H1 (cell line): ENCODE measurements at regions not wholly inside any gene's neighbourhood (a gene's known extent, or its start where the extent isn't known, plus 50 kb on each side); places are given as distances from the start of the nearest gene placed in this dataset.

Source experiments
- POLR2AphosphoS5 ChIP-seq: IDR thresholded peaks from 2 replicates; pipeline ENCODE4 v1.6.1; 2011; ENCODE audit warnings: low read depth, low read length
- TF ChIP-seq, protein P1 (sequence below), 3 experiments: IDR thresholded peaks; 1 replicate in 2 of 3; 2 replicates in 1 of 3; pipeline versions ENCODE4 v1.5.1 to v1.6.1; 2011; ENCODE audit warnings: low read length in 3 of 3, mild to moderate bottlenecking in 3 of 3, inconsistent platforms in 2 of 3, low read depth in 1 of 3, moderate library complexity in 1 of 3; ENCODE audit not compliant: insufficient read depth in 1 of 3; ENCODE audit errors: control extremely low read depth in 1 of 3

DNA sequence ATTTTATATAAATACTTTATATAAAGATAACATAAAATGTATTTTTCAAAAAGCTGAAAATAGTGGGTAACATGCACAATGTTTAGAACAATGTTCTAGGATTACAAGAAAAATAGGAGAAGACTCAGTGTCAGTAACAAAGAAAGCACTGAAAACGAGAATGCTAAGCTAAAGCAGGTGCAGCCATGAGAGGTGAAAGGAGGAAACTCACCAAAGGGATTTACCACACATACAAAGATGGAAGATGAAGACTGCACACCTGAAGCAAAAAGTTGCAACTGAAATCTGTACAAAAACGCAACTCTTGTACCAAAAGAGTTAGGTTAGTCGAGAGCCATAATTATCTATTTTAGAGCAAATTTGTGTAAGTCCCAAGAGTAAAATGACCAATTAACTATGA lies 1176.1 kb downstream of the LRFN5 start:
- no peak for TF ChIP-seq POLR2AphosphoS5
- TF ChIP-seq, protein P1, sequence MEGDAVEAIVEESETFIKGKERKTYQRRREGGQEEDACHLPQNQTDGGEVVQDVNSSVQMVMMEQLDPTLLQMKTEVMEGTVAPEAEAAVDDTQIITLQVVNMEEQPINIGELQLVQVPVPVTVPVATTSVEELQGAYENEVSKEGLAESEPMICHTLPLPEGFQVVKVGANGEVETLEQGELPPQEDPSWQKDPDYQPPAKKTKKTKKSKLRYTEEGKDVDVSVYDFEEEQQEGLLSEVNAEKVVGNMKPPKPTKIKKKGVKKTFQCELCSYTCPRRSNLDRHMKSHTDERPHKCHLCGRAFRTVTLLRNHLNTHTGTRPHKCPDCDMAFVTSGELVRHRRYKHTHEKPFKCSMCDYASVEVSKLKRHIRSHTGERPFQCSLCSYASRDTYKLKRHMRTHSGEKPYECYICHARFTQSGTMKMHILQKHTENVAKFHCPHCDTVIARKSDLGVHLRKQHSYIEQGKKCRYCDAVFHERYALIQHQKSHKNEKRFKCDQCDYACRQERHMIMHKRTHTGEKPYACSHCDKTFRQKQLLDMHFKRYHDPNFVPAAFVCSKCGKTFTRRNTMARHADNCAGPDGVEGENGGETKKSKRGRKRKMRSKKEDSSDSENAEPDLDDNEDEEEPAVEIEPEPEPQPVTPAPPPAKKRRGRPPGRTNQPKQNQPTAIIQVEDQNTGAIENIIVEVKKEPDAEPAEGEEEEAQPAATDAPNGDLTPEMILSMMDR (IDR thresholded peaks at IDR 0.05; ENCODE audit: control extremely low read depth in 1 of 3, insufficient read depth in 1 of 3, low read depth in 1 of 3, low read length in 3 of 3): no peak
